Keratinocyte (primary cell): ENCODE measurements at regions not wholly inside any gene's neighbourhood (a gene's known extent, or its start where the extent isn't known, plus 50 kb on each side); places are given as distances from the start of the nearest gene placed in this dataset.

ENCODE experiments used
- DNase-seq: peaks from one replicate; pipeline ENCODE4 v3.0.0-alpha.2; 2011; ENCODE audit warnings: low read depth, missing footprints, low spot score
- FAIRE-seq: peaks from 2 replicates; lab custom pipeline; 2011; peaks lifted over from hg19 to GRCh38; lab: Jason Lieb, UNC
- H2AFZ ChIP-seq: 2 replicates; pipeline ENCODE4 v1.6.0; 2012; ENCODE audit warnings: low read length, control low read depth, inconsistent platforms; ENCODE audit not compliant: control insufficient read depth
- H3K27ac ChIP-seq: 2 replicates; pipeline ENCODE4 v1.5.1; 2011; ENCODE audit warnings: low read length; ENCODE audit not compliant: control insufficient read depth, insufficient read depth
- H3K27me3 ChIP-seq: 3 replicates; pipeline ENCODE4 v1.6.0; 2011; ENCODE audit warnings: low read length; ENCODE audit not compliant: control insufficient read depth, insufficient read depth; ENCODE audit errors: extremely low read depth
- H3K36me3 ChIP-seq, 2 experiments: 2 replicates in 1 of 2; 3 replicates in 1 of 2; pipeline ENCODE4 v1.5.1; 2011; ENCODE audit warnings: low read length in 2 of 2, mild to moderate bottlenecking in 1 of 2; ENCODE audit not compliant: control insufficient read depth in 2 of 2, insufficient read depth in 2 of 2; ENCODE audit errors: extremely low read depth in 1 of 2
- H3K4me1 ChIP-seq: 3 replicates; pipeline ENCODE4 v1.5.1; 2011; ENCODE audit warnings: low read length; ENCODE audit not compliant: control insufficient read depth, insufficient read depth; ENCODE audit errors: extremely low read depth
- H3K4me2 ChIP-seq: 3 replicates; pipeline ENCODE4 v1.6.0; 2011; ENCODE audit warnings: low read depth, low read length; ENCODE audit not compliant: control insufficient read depth, insufficient read depth; ENCODE audit errors: extremely low read depth
- H3K4me3 ChIP-seq, 3 experiments: fragments of 200-600 bp in 1 of 3; sonication (generic) in 1 of 3; 2 replicates in 2 of 3; 3 replicates in 1 of 3; pipeline ENCODE4 v1.5.1; 2011 to 2016; ENCODE audit warnings: low read length in 3 of 3, mild to moderate bottlenecking in 3 of 3, control low read depth in 2 of 3, inconsistent platforms in 1 of 3, low read depth in 1 of 3, mixed read lengths in 1 of 3, mixed run types in 1 of 3, moderate library complexity in 1 of 3; ENCODE audit not compliant: control insufficient read depth in 2 of 3, insufficient read depth in 2 of 3; ENCODE audit errors: extremely low read depth in 1 of 3
- H3K79me2 ChIP-seq: 2 replicates; pipeline ENCODE4 v1.6.0; 2012; ENCODE audit warnings: low read length; ENCODE audit not compliant: control insufficient read depth, insufficient read depth
- H3K9ac ChIP-seq: 3 replicates; pipeline ENCODE4 v1.6.0; 2011; ENCODE audit warnings: low read length; ENCODE audit not compliant: control insufficient read depth, insufficient read depth; ENCODE audit errors: extremely low read depth
- H3K9me1 ChIP-seq: 3 replicates; pipeline ENCODE4 v1.6.0; 2011; ENCODE audit warnings: low read length; ENCODE audit not compliant: control insufficient read depth, insufficient read depth; ENCODE audit errors: extremely low read depth
- H3K9me3 ChIP-seq: 2 replicates; pipeline ENCODE4 v1.5.1; 2012; ENCODE audit warnings: low read depth, low read length; ENCODE audit not compliant: control insufficient read depth
- H4K20me1 ChIP-seq: 3 replicates; pipeline ENCODE4 v1.6.0; 2011; ENCODE audit warnings: low read length; ENCODE audit not compliant: control insufficient read depth, insufficient read depth; ENCODE audit errors: extremely low read depth
- EZH2 ChIP-seq: IDR thresholded peaks from one replicate; pipeline ENCODE4 v1.6.1; 2012; ENCODE audit warnings: inconsistent platforms, mild to moderate bottlenecking, low read length, moderate library complexity
- dilution Hi-C: fragments of 300-500 bp; cut with MboI; formaldehyde crosslinking; loops from one replicate; pipeline ENCODE4 v1.7.0; 2020; ENCODE audit warnings: low sequenced_read_pairs; ENCODE audit not compliant: extremely low pct_ligation_motif_present
- TF ChIP-seq, protein P1 (sequence below), 3 experiments: IDR thresholded peaks in 1 of 3; conservative IDR thresholded peaks in 1 of 3; optimal IDR thresholded peaks in 1 of 3; 2 replicates in 2 of 3; 3 replicates in 1 of 3; pipeline versions ENCODE3 to v1.5.1; 2011; ENCODE audit warnings: low read length in 3 of 3, mild to moderate bottlenecking in 3 of 3, moderate library complexity in 2 of 3, control low read depth in 1 of 3, inconsistent platforms in 1 of 3; ENCODE audit not compliant: insufficient read depth in 2 of 3; ENCODE audit errors: extremely low read depth in 1 of 3

DNA sequence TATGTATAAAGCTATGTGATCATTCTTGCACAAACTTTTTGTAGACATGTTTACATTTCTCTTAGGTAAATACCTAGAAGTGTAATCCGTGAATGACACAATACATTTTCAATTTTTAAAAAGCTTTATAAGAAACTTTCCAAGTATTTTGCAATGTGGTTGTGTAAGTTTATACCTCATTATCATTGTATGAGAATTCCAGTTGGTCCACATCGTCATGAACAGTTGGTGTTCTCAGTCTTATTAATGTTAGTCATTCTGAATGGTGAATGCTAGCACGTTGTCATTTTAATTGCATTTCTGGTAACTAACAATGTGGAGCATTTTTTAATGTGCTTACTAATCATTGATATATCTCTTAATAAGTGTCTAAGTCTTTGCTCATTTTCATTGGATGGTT is 116.5 kb upstream of the F13A1 start:
- Histone ChIP-seq H3K4me2 (no peak overlapping the region), H2AFZ (no peak overlapping the region), H3K4me1 (peaks cover 20% of the 10 kb centered on the region), H3K9me1 (peaks cover 2% of the 10 kb centered on the region), H3K79me2 (no peaks in the 10 kb centered on the region), H3K9me3 (no peaks in the 10 kb centered on the region), H3K9ac (no peak overlapping the region), H3K36me3 (no peaks in the 10 kb centered on the region), H3K27ac (no peak overlapping the region), H4K20me1 (no peaks in the 10 kb centered on the region), H3K27me3 (no peaks in the 10 kb centered on the region), H3K4me3 (no peak overlapping the region)
- TF ChIP-seq EZH2 = no peak
- TF ChIP-seq, protein P1, sequence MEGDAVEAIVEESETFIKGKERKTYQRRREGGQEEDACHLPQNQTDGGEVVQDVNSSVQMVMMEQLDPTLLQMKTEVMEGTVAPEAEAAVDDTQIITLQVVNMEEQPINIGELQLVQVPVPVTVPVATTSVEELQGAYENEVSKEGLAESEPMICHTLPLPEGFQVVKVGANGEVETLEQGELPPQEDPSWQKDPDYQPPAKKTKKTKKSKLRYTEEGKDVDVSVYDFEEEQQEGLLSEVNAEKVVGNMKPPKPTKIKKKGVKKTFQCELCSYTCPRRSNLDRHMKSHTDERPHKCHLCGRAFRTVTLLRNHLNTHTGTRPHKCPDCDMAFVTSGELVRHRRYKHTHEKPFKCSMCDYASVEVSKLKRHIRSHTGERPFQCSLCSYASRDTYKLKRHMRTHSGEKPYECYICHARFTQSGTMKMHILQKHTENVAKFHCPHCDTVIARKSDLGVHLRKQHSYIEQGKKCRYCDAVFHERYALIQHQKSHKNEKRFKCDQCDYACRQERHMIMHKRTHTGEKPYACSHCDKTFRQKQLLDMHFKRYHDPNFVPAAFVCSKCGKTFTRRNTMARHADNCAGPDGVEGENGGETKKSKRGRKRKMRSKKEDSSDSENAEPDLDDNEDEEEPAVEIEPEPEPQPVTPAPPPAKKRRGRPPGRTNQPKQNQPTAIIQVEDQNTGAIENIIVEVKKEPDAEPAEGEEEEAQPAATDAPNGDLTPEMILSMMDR (optimal IDR thresholded peaks at IDR 0.05 in 1 of 3, IDR thresholded peaks at IDR 0.05 in 1 of 3, conservative IDR thresholded peaks at IDR 0.05 in 1 of 3; ENCODE audit: extremely low read depth in 1 of 3, insufficient read depth in 2 of 3, low read length in 3 of 3) = no peak
- FAIRE-seq (no peak), DNase-seq (no peak)
- dilution Hi-C loops = no loop called here

DNA sequence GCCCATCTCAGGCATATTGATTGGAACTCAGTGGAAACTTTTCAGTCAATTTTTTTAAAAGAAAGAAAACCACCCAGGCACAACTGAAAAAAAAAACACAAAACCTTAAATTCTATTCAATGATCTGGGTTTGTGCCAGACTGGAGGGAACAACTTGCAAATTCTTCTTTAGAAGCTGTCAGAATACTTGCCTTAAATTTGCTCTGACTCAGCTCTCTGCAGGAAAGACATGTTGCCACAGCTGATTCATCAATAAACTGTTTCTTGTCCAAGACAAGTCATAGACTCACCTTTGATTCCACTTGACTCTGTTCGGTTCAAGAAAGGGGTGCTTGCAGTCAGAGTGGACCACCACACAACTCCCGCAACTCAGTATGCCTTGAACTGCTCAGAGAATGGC is 117.8 kb upstream of the F13A1 start:
- H3K27me3 ChIP-seq = no peaks in the 10 kb centered on the region
- no peaks in the 10 kb centered on the region for H4K20me1 ChIP-seq
- DNase-seq (peak; percentile 26), FAIRE-seq (no peak)
- H3K4me1 ChIP-seq = peaks cover 20% of the 10 kb centered on the region
- dilution Hi-C loops = no loop called here
- peak overlapping the region; percentile 54 for H3K4me2 ChIP-seq
- H2AFZ ChIP-seq = no peak overlapping the region
- H3K4me3 ChIP-seq = no peak overlapping the region
- no peaks in the 10 kb centered on the region for H3K79me2 ChIP-seq
- H3K9me3 ChIP-seq = no peaks in the 10 kb centered on the region
- H3K9me1 ChIP-seq = peaks cover 2% of the 10 kb centered on the region
- H3K27ac ChIP-seq = no peak overlapping the region
- TF ChIP-seq, protein P1 (optimal IDR thresholded peaks at IDR 0.05 in 1 of 3, IDR thresholded peaks at IDR 0.05 in 1 of 3, conservative IDR thresholded peaks at IDR 0.05 in 1 of 3; ENCODE audit: extremely low read depth in 1 of 3, insufficient read depth in 2 of 3, low read length in 3 of 3) = no peak
- TF ChIP-seq EZH2 = no peak
- no peaks in the 10 kb centered on the region for H3K36me3 ChIP-seq
- H3K9ac ChIP-seq = no peak overlapping the region
